ENCODE measurements at regions not wholly inside any gene's neighbourhood (a gene's known extent, or its start where the extent isn't known, plus 50 kb on each side); places are given as distances from the start of the nearest gene placed in this dataset.

GRCh38 chr13:30124131-30124768, 183.1 kb downstream of the KATNAL1 start:
- Histone ChIP-seq H3K36me3 (ENCODE audit: control insufficient read depth, insufficient read depth, low read length) (no peaks in the 10 kb centered on the region), H3K9me3 (replicated peaks; ENCODE audit: control insufficient read depth, insufficient read depth, low read depth, low read length) (no peaks in the 10 kb centered on the region), H3K4me2 (ENCODE audit: insufficient read depth, low read length) (no peak overlapping the region), H3K9me1 (ENCODE audit: control insufficient read depth, insufficient read depth, low read length) (no peaks in the 10 kb centered on the region), H3K79me2 (ENCODE audit: control insufficient read depth, insufficient read depth, low read length) (no peaks in the 10 kb centered on the region), H3K4me3 (no peak overlapping the region), H3K27ac (ENCODE audit: extremely low read depth, low read depth, low read length) (no peak overlapping the region), H4K20me1 (replicated peaks; ENCODE audit: control insufficient read depth, insufficient read depth, low read length) (no peaks in the 10 kb centered on the region), H3K27me3 (ENCODE audit: control insufficient read depth in 2 of 2, insufficient read depth in 2 of 2, low read length in 2 of 2) (peaks cover 11 to 30% of the 10 kb centered on the region in 2 experiments; a peak in 3 of 5 replicates), H3K4me1 (replicated peaks in 1 of 2; ENCODE audit: control insufficient read depth in 2 of 2, insufficient read depth in 2 of 2, low read length in 2 of 2) (no peaks in the 10 kb centered on the region; a peak in 1 of 5 replicates), H2AFZ (ENCODE audit: low read depth, low read length) (no peak overlapping the region), H3K9ac (ENCODE audit: insufficient read depth in 1 of 2, low read depth in 2 of 2, low read length in 2 of 2) (no peak overlapping the region)
- FAIRE-seq (no peak), ATAC-seq (no peak), DNase-seq (ENCODE audit: extremely low read depth in 1 of 4, low spot score in 3 of 4) (no peak)
- POLR2A ChIA-PET, result interaction anchor here (0.7 kb wide), 1 partner anchor 10 kb away, joined by 3 read pairs; no protein-coding TSS in a partner anchor
- no TSS peak for BruUV-seq (replicated peaks)
- CTCF ChIA-PET (ENCODE audit: low intra/inter-chr PET ratio), result no interaction called here
- TF ChIP-seq ARHGAP35 (IDR thresholded peaks at IDR 0.05; ENCODE audit: partially characterized antibody) (no peak), ZNF830 (CRISPR knock-in tag; IDR thresholded peaks at IDR 0.05) (no peak), GTF2A2 (tag; IDR thresholded peaks at IDR 0.05) (no peak), SNAPC5 (CRISPR knock-in tag; IDR thresholded peaks at IDR 0.05) (no peak), HMGN3 (IDR thresholded peaks at IDR 0.05; ENCODE audit: borderline replicate concordance, extremely low read depth, insufficient read length, low read depth, low read length) (no peak), ZNF764 (CRISPR knock-in tag; IDR thresholded peaks at IDR 0.05; ENCODE audit: low read depth) (no peak), TCF7 (IDR thresholded peaks at IDR 0.05; ENCODE audit: borderline replicate concordance) (no peak), PTBP1 (IDR thresholded peaks at IDR 0.05; ENCODE audit: low read depth, low read length) (no peak), TRIM28 (IDR thresholded peaks at IDR 0.05) (no peak), GMEB1 (CRISPR knock-in tag; IDR thresholded peaks at IDR 0.05) (no peak), ATF7 (IDR thresholded peaks at IDR 0.05) (no peak)
- in situ Hi-C loops (cut with MboI), result loop anchor here (10.0 kb wide), 1 partner anchor 671 kb away; no protein-coding TSS in a partner anchor
- WGBS (ENCODE audit: insufficient coverage, low coverage, missing lambda C conversion rate), result 1% methylated on average over 13 of the region's 18 CpGs
- intact Hi-C loops (cut with micrococcal nuclease), result no loop called here
